ENCODE measurements at regions not wholly inside any gene's neighbourhood (a gene's known extent, or its start where the extent isn't known, plus 50 kb on each side); places are given as distances from the start of the nearest gene placed in this dataset.
"Not testable (repeated sequence)": the region's sequence is repeated elsewhere in the genome, so short reads cannot be mapped to it uniquely, and the experiment has no call there.

DNA sequence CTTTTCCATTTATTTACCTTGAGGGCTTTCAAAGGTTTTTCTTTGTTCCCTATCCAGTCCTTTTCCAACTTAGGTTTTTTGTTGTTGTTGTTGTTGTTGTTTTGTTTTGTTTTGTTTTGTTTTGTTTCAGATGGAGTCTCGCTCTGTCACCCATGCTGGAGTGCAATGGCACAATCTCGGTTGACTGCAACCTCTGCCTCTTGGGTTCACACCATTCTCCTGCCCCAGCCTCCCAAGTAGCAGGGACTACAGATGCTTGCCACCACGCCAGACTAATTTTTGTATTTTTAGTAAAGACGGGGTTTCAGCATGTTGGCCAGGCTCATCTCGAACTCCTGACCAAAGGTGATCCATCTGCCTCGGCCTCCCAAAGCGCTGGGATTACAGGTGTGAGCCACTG, 2906.0 kb downstream of the RPIA start:
- not testable (repeated sequence) for TF ChIP-seq CTCF (IDR thresholded peaks at IDR 0.05; ENCODE audit: low read depth, low read length); EZH2phosphoT487 (IDR thresholded peaks at IDR 0.05; ENCODE audit: low read depth)

Data from OCI-LY3 (cell line).